ENCODE measurements at regions not wholly inside any gene's neighbourhood (a gene's known extent, or its start where the extent isn't known, plus 50 kb on each side); places are given as distances from the start of the nearest gene placed in this dataset.

GRCh38 chr6:95321126-95321525 lies 256.2 kb upstream of the MANEA start:
- H3K4me1 Mint-ChIP-seq (ENCODE audit: low read depth), result no peaks in the 10 kb centered on the region
- H3K27me3 Mint-ChIP-seq, result no peaks in the 10 kb centered on the region
- no peak for TF ChIP-seq CTCF (IDR thresholded peaks at IDR 0.05)
- ChIA-PET POLR2A (no interaction called here), CTCF (no interaction called here)
- DNase-seq, result no peak
- H3K27ac Mint-ChIP-seq, result no peak overlapping the region
- intact Hi-C loops (cut with micrococcal nuclease), result no loop called here
- H3K4me3 Mint-ChIP-seq, result no peak overlapping the region
- H3K36me3 Mint-ChIP-seq (ENCODE audit: low read depth), result no peaks in the 10 kb centered on the region
- H3K9me3 Mint-ChIP-seq, result no peaks in the 10 kb centered on the region
- ATAC-seq, result no peak

GRCh38 chr6:95325916-95326315 lies 251.4 kb upstream of the MANEA start:
- Mint-ChIP-seq H3K27ac (no peak overlapping the region), H3K4me1 (ENCODE audit: low read depth) (no peaks in the 10 kb centered on the region), H3K27me3 (no peaks in the 10 kb centered on the region), H3K36me3 (ENCODE audit: low read depth) (no peaks in the 10 kb centered on the region), H3K4me3 (no peak overlapping the region), H3K9me3 (no peaks in the 10 kb centered on the region)
- no peak for DNase-seq
- ATAC-seq, result no peak
- intact Hi-C loops (cut with micrococcal nuclease), result no loop called here
- no peak for TF ChIP-seq CTCF (IDR thresholded peaks at IDR 0.05)
- POLR2A ChIA-PET, result no interaction called here
- CTCF ChIA-PET, result no interaction called here

DNA sequence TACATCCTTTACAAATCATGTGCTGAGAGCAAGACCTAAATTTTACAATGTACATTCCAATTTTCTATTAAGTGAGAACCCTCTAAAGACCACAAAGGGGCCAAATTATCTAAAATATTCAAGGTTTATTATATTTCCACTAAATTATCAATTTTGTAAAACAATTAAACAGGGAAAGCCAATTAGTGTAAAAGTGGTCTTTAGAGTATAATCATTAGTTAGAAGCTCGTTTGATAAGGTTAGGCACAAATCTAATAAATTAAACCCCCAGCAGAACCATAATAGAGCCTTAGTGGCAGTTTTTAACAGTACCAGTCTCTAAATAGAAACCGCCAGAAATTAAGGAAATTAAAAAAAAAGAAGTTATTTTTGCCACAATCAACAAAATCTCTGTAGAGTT lies 249.1 kb upstream of the MANEA start:
- POLR2A ChIA-PET, result no interaction called here
- intact Hi-C loops (cut with micrococcal nuclease), result no loop called here
- Mint-ChIP-seq H3K27ac (no peak overlapping the region), H3K9me3 (no peaks in the 10 kb centered on the region), H3K36me3 (ENCODE audit: low read depth) (no peaks in the 10 kb centered on the region), H3K4me3 (no peak overlapping the region), H3K27me3 (no peaks in the 10 kb centered on the region), H3K4me1 (ENCODE audit: low read depth) (no peaks in the 10 kb centered on the region)
- TF ChIP-seq CTCF (IDR thresholded peaks at IDR 0.05), result no peak
- DNase-seq, result no peak
- no peak for ATAC-seq
- CTCF ChIA-PET, result no interaction called here

DNA sequence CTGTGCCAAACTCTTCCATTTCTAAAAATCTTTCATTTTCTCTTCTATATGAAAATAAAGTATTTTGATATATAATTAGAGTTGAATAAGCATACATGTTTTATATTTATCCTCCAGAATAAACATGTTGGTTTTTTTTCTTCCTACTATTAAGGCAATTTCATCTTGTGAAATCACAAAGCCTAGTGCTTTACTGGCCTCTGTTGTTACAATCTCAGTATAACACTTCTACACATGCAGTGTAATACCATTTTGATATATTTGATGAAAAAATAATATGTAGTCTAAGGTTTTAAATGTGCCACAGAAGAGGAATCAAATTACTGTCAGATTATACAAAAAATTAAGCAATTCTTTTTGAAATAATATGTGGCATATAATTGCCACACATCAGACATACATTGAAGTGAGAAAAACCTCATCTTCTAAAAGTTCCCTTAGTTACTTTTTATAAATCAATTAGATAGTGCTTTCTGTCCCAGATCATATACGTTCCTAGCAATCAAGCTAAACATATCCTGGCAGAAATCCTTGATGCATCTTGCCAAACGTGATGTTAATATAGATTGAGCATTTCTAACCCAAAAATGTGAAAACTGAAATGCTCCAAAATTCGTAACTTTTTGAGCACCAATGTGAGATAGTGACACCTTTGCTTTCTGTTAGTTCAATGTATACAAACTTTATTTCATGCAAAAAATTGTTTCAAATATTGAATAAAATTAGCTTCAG lies 225.1 kb upstream of the MANEA start:
- ChIA-PET CTCF (no interaction called here), POLR2A (no interaction called here)
- intact Hi-C loops (cut with micrococcal nuclease), result no loop called here
- Mint-ChIP-seq H3K9me3 (no peaks in the 10 kb centered on the region), H3K4me3 (no peak overlapping the region), H3K4me1 (ENCODE audit: low read depth) (no peaks in the 10 kb centered on the region), H3K36me3 (ENCODE audit: low read depth) (no peaks in the 10 kb centered on the region), H3K27me3 (no peaks in the 10 kb centered on the region), H3K27ac (no peak overlapping the region)
- ATAC-seq (no peak), DNase-seq (no peak)
- no peak for TF ChIP-seq CTCF (IDR thresholded peaks at IDR 0.05)

DNA sequence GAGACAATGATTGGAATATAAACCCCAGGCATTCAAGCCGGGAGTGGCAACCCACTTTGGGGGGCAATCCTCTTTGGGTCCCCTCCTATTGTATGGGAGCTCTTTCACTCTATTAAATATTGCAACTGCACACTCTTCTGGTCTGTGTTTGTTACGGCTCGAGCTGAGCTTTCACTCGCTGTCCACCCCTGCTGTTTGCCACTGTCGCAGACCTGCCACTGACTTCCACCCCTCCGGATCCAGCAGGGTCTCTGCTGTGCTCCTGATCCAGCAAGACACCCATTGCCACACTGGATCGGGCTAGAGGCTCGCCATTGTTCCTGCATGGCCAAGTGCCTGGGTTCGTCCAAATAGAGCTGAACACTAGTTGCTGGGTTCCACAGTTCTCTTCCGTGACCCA lies 222.8 kb upstream of the MANEA start:
- TF ChIP-seq CTCF (IDR thresholded peaks at IDR 0.05), result no peak
- Mint-ChIP-seq H3K4me1 (ENCODE audit: low read depth) (no peaks in the 10 kb centered on the region), H3K36me3 (ENCODE audit: low read depth) (no peaks in the 10 kb centered on the region), H3K9me3 (no peaks in the 10 kb centered on the region), H3K27ac (no peak overlapping the region), H3K4me3 (no peak overlapping the region), H3K27me3 (no peaks in the 10 kb centered on the region)
- intact Hi-C loops (cut with micrococcal nuclease), result no loop called here
- no peak for ATAC-seq
- DNase-seq, result no peak
- ChIA-PET POLR2A (no interaction called here), CTCF (no interaction called here)

Measured in activated CD8-positive, alpha-beta T cell treated with anti-CD3 and anti-CD28 coated beads for 36 hours (primary cell).